T-helper 1 cell treated with Interleukin-12 subunit alpha and Interleukin-12 subunit beta and Interleukin-4 antibody, amounts not matched to agents 30 μg/mL and 1 μg/mL, for 36 hours (primary cell): ENCODE measurements at regions not wholly inside any gene's neighbourhood (a gene's known extent, or its start where the extent isn't known, plus 50 kb on each side); places are given as distances from the start of the nearest gene placed in this dataset.
A peak's percentile ranks its signal among the peaks of the same experiment; 100 is the strongest.

Experiments used
- H3K27ac Mint-ChIP-seq: one replicate; pipeline ENCODE4 v1.8.0; 2021; ENCODE audit warnings: mild to moderate bottlenecking, mixed read lengths
- H3K27me3 Mint-ChIP-seq: one replicate; pipeline ENCODE4 v1.8.0; 2021; ENCODE audit warnings: low read depth, mixed read lengths
- H3K36me3 Mint-ChIP-seq: one replicate; pipeline ENCODE4 v1.8.0; 2021; ENCODE audit warnings: low read depth, mixed read lengths
- H3K4me1 Mint-ChIP-seq: one replicate; pipeline ENCODE4 v1.8.0; 2021; ENCODE audit warnings: low read depth, mixed read lengths
- H3K4me3 Mint-ChIP-seq: one replicate; pipeline ENCODE4 v1.8.0; 2021; ENCODE audit warnings: mild to moderate bottlenecking, moderate library complexity, mixed read lengths
- H3K9me3 Mint-ChIP-seq: one replicate; pipeline ENCODE4 v1.8.0; 2021; ENCODE audit warnings: mixed read lengths

GRCh38 chr10:79001082-79001885 is 67.5 kb upstream of the ZMIZ1 start:
- Mint-ChIP-seq H3K36me3 (no peaks in the 10 kb centered on the region), H3K4me3 (no peak overlapping the region), H3K4me1 (peaks cover 13% of the 10 kb centered on the region), H3K9me3 (no peaks in the 10 kb centered on the region), H3K27me3 (peaks cover 17% of the 10 kb centered on the region), H3K27ac (peak overlapping the region; percentile 26)

GRCh38 chr10:79002336-79002735 is 66.4 kb upstream of the ZMIZ1 start:
- Mint-ChIP-seq H3K27me3 (peaks cover 18% of the 10 kb centered on the region), H3K9me3 (no peaks in the 10 kb centered on the region), H3K27ac (no peak overlapping the region), H3K36me3 (no peaks in the 10 kb centered on the region), H3K4me1 (peaks cover 13% of the 10 kb centered on the region), H3K4me3 (no peak overlapping the region)

GRCh38 chr10:79003183-79004100 is 65.3 kb upstream of the ZMIZ1 start:
- no peaks in the 10 kb centered on the region for H3K9me3 Mint-ChIP-seq
- H3K27ac Mint-ChIP-seq, result no peak overlapping the region
- no peak overlapping the region for H3K4me3 Mint-ChIP-seq
- peaks cover 21% of the 10 kb centered on the region for H3K27me3 Mint-ChIP-seq
- peaks cover 6% of the 10 kb centered on the region for H3K4me1 Mint-ChIP-seq
- no peaks in the 10 kb centered on the region for H3K36me3 Mint-ChIP-seq

- H3K36me3 Mint-ChIP-seq, result no peaks in the 10 kb centered on the region
- H3K27me3 Mint-ChIP-seq, result peaks cover 21% of the 10 kb centered on the region
- H3K27ac Mint-ChIP-seq, result no peak overlapping the region
- no peaks in the 10 kb centered on the region for H3K9me3 Mint-ChIP-seq
- H3K4me3 Mint-ChIP-seq, result no peak overlapping the region
- peaks cover 6% of the 10 kb centered on the region for H3K4me1 Mint-ChIP-seq
Measured at GRCh38 chr10:79004311-79004710, 64.5 kb upstream of the ZMIZ1 start.

- H3K27ac Mint-ChIP-seq, result no peak overlapping the region
- H3K4me3 Mint-ChIP-seq, result no peak overlapping the region
- H3K36me3 Mint-ChIP-seq, result no peaks in the 10 kb centered on the region
- peaks cover 24% of the 10 kb centered on the region for H3K27me3 Mint-ChIP-seq
- H3K9me3 Mint-ChIP-seq, result no peaks in the 10 kb centered on the region
- H3K4me1 Mint-ChIP-seq, result peaks cover 6% of the 10 kb centered on the region
Measured at GRCh38 chr10:79005126-79005810, 63.5 kb upstream of the ZMIZ1 start.

- no peak overlapping the region for H3K27ac Mint-ChIP-seq
- peaks cover 19% of the 10 kb centered on the region for H3K27me3 Mint-ChIP-seq
- H3K9me3 Mint-ChIP-seq, result no peaks in the 10 kb centered on the region
- H3K4me1 Mint-ChIP-seq, result peaks cover 3% of the 10 kb centered on the region
- H3K4me3 Mint-ChIP-seq, result no peak overlapping the region
- H3K36me3 Mint-ChIP-seq, result no peaks in the 10 kb centered on the region
Measured at GRCh38 chr10:79007018-79007417, 61.7 kb upstream of the ZMIZ1 start.

GRCh38 chr10:79007421-79008319 is 61.1 kb upstream of the ZMIZ1 start:
- H3K36me3 Mint-ChIP-seq, result no peaks in the 10 kb centered on the region
- no peak overlapping the region for H3K4me3 Mint-ChIP-seq
- no peaks in the 10 kb centered on the region for H3K9me3 Mint-ChIP-seq
- H3K27ac Mint-ChIP-seq, result no peak overlapping the region
- peaks cover 19% of the 10 kb centered on the region for H3K27me3 Mint-ChIP-seq
- H3K4me1 Mint-ChIP-seq, result peaks cover 3% of the 10 kb centered on the region

GRCh38 chr10:79009145-79009544 is 59.6 kb upstream of the ZMIZ1 start:
- Mint-ChIP-seq H3K9me3 (no peaks in the 10 kb centered on the region), H3K27ac (no peak overlapping the region), H3K4me3 (no peak overlapping the region), H3K4me1 (peaks cover 3% of the 10 kb centered on the region), H3K27me3 (peaks cover 12% of the 10 kb centered on the region), H3K36me3 (no peaks in the 10 kb centered on the region)

- peaks cover 11% of the 10 kb centered on the region for H3K27me3 Mint-ChIP-seq
- H3K4me1 Mint-ChIP-seq, result no peaks in the 10 kb centered on the region
- no peaks in the 10 kb centered on the region for H3K9me3 Mint-ChIP-seq
- no peak overlapping the region for H3K27ac Mint-ChIP-seq
- no peak overlapping the region for H3K4me3 Mint-ChIP-seq
- H3K36me3 Mint-ChIP-seq, result no peaks in the 10 kb centered on the region
Measured at GRCh38 chr10:79012567-79012966, 56.2 kb upstream of the ZMIZ1 start.

- Mint-ChIP-seq H3K4me1 (no peaks in the 10 kb centered on the region), H3K36me3 (no peaks in the 10 kb centered on the region), H3K27me3 (peaks cover 10% of the 10 kb centered on the region), H3K27ac (no peak overlapping the region), H3K4me3 (no peak overlapping the region), H3K9me3 (no peaks in the 10 kb centered on the region)
Measured at GRCh38 chr10:79013406-79013987, 55.3 kb upstream of the ZMIZ1 start.

GRCh38 chr10:79014796-79015195 is 54.0 kb upstream of the ZMIZ1 start:
- Mint-ChIP-seq H3K4me3 (no peak overlapping the region), H3K36me3 (no peaks in the 10 kb centered on the region), H3K27me3 (peaks cover 7% of the 10 kb centered on the region), H3K27ac (no peak overlapping the region), H3K4me1 (no peaks in the 10 kb centered on the region), H3K9me3 (no peaks in the 10 kb centered on the region)

GRCh38 chr10:79017882-79018520 is 50.8 kb upstream of the ZMIZ1 start:
- Mint-ChIP-seq H3K27me3 (peaks cover 7% of the 10 kb centered on the region), H3K9me3 (no peaks in the 10 kb centered on the region), H3K4me3 (no peak overlapping the region), H3K4me1 (peaks cover 2% of the 10 kb centered on the region), H3K36me3 (no peaks in the 10 kb centered on the region), H3K27ac (no peak overlapping the region)

- peaks cover 2% of the 10 kb centered on the region for H3K4me1 Mint-ChIP-seq
- no peak overlapping the region for H3K27ac Mint-ChIP-seq
- H3K36me3 Mint-ChIP-seq, result no peaks in the 10 kb centered on the region
- no peaks in the 10 kb centered on the region for H3K9me3 Mint-ChIP-seq
- no peak overlapping the region for H3K4me3 Mint-ChIP-seq
- peaks cover 7% of the 10 kb centered on the region for H3K27me3 Mint-ChIP-seq
Measured at GRCh38 chr10:79018521-79019011, 50.2 kb upstream of the ZMIZ1 start.
